HepG2 (cell line): ENCODE measurements at regions not wholly inside any gene's neighbourhood (a gene's known extent, or its start where the extent isn't known, plus 50 kb on each side); places are given as distances from the start of the nearest gene placed in this dataset.

Experiments used
- ATAC-seq: fragments of 200-7000 bp; cut with Tn5 transposase; 3 replicates; pipeline ENCODE4 v1.9.1; 2020; ENCODE audit warnings: mild to moderate bottlenecking, moderate library complexity
- BruUV-seq: library from RNA; stranded (reverse); fragments of 400-500 nt; replicated peaks from 2 replicates; lab custom pipeline; 2021; lab: Mats Ljungman, UMichigan
- CTCF ChIA-PET: fragments of 300-600 bp; formaldehyde crosslinking; extraction: SDS; loops from one replicate; lab custom pipeline; 2021; ENCODE audit warnings: low total read pairs, inconsistent platforms, low intra/inter-chr PET ratio; lab: Yijun Ruan, JAX
- POLR2A ChIA-PET: fragments of 350-600 bp; sonication (Branson Sonifier 250); formaldehyde crosslinking; loops from one replicate; lab custom pipeline; 2020; ENCODE audit warnings: antibody characterized with exemption, inconsistent platforms; lab: Yijun Ruan, JAX
- DNase-seq: peaks from one replicate; pipeline ENCODE4 v3.0.0-alpha.2; 2015; ENCODE audit warnings: low spot score
- FAIRE-seq: peaks from 3 replicates; lab custom pipeline; 2011; peaks lifted over from hg19 to GRCh38; lab: Jason Lieb, UNC
- H2AFZ ChIP-seq: one replicate; pipeline ENCODE4 v1.6.1; 2011; ENCODE audit warnings: low read length, inconsistent platforms
- H3K27ac ChIP-seq: fragments of 300-600 bp; 3 replicates; pipeline ENCODE4 v1.8.0; 2011; ENCODE audit warnings: mixed run types, mild to moderate bottlenecking, mixed read lengths, low read length, inconsistent platforms; ENCODE audit not compliant: insufficient read depth; ENCODE audit errors: extremely low read length
- H3K27me3 ChIP-seq, 2 experiments: fragments of 200-600 bp in 1 of 2; 2 replicates in 1 of 2; 3 replicates in 1 of 2; pipeline versions ENCODE4 v1.6.0 to v1.8.0; 2011; ENCODE audit warnings: low read length in 2 of 2, mild to moderate bottlenecking in 2 of 2, moderate library complexity in 2 of 2, inconsistent platforms in 1 of 2; ENCODE audit not compliant: insufficient read depth in 2 of 2, control insufficient read depth in 1 of 2
- H3K36me3 ChIP-seq, 2 experiments: fragments of 200-600 bp in 1 of 2; replicated peaks in 1 of 2; 2 replicates in 1 of 2; 3 replicates in 1 of 2; pipeline versions ENCODE4 v1.5.1 to v1.8.0; 2011; ENCODE audit warnings: low read length in 2 of 2, inconsistent platforms in 1 of 2; ENCODE audit not compliant: insufficient read depth in 2 of 2, control insufficient read depth in 1 of 2
- H3K4me1 ChIP-seq: 2 replicates; pipeline ENCODE4 v1.5.1; 2012; ENCODE audit warnings: low read length, inconsistent platforms; ENCODE audit not compliant: insufficient read depth
- H3K4me2 ChIP-seq: 2 replicates; pipeline ENCODE4 v1.6.0; 2011; ENCODE audit warnings: low read depth, low read length, inconsistent platforms
- H3K4me3 ChIP-seq, 3 experiments: fragments of 200-600 bp in 1 of 3; sonication (generic), shearing (Covaris generic) in 1 of 3; replicated peaks in 1 of 3; 2 replicates each; pipeline ENCODE4 v1.5.1; 2011 to 2016; ENCODE audit warnings: low read length in 3 of 3, inconsistent platforms in 2 of 3, low read depth in 2 of 3, mild to moderate bottlenecking in 2 of 3, control low read depth in 1 of 3, mixed read lengths in 1 of 3; ENCODE audit not compliant: insufficient read depth in 1 of 3
- H3K79me2 ChIP-seq: one replicate; pipeline ENCODE4 v1.6.1; 2011; ENCODE audit warnings: low read length, inconsistent platforms; ENCODE audit not compliant: insufficient read depth
- H3K9ac ChIP-seq: 2 replicates; pipeline ENCODE4 v1.6.0; 2011; ENCODE audit warnings: mild to moderate bottlenecking, low read depth, low read length, inconsistent platforms; ENCODE audit not compliant: insufficient read depth
- H3K9me3 ChIP-seq: 2 replicates; pipeline ENCODE4 v1.5.1; 2012; ENCODE audit warnings: mild to moderate bottlenecking, low read length
- H4K20me1 ChIP-seq: 2 replicates; pipeline ENCODE4 v1.6.0; 2011; ENCODE audit warnings: inconsistent platforms, mild to moderate bottlenecking, low read length, moderate library complexity; ENCODE audit not compliant: insufficient read depth
- NFAT5 ChIP-seq: sonication (generic); formaldehyde crosslinking; IDR thresholded peaks from 2 replicates; pipeline ENCODE4 v1.4.0; 2020; ENCODE audit warnings: missing genetic modification reagents
- U2AF2 ChIP-seq: fragments of 200-400 bp; formaldehyde crosslinking; IDR thresholded peaks from 2 replicates; pipeline ENCODE4 v1.6.1; 2017; ENCODE audit warnings: low read depth, mild to moderate bottlenecking, low read length
- ZBED4 ChIP-seq: sonication (generic); formaldehyde crosslinking; IDR thresholded peaks from 2 replicates; pipeline ENCODE4 v1.4.0; 2020; ENCODE audit warnings: missing genetic modification reagents, borderline replicate concordance
- ZBTB39 ChIP-seq: sonication (generic); formaldehyde crosslinking; IDR thresholded peaks from 2 replicates; pipeline ENCODE4 v1.5.0; 2020; ENCODE audit warnings: missing genetic modification reagents
- ZKSCAN1 ChIP-seq: fragments of 150-350 bp; IDR thresholded peaks from 2 replicates; pipeline ENCODE4 v1.6.1; 2014; ENCODE audit warnings: low read length
- ZNF276 ChIP-seq: sonication (generic); formaldehyde crosslinking; IDR thresholded peaks from 2 replicates; pipeline ENCODE4 v1.4.0; 2020; ENCODE audit warnings: mild to moderate bottlenecking, low read depth, missing genetic modification reagents
- ZNF362 ChIP-seq: sonication (generic); formaldehyde crosslinking; IDR thresholded peaks from 2 replicates; pipeline ENCODE4 v1.4.0; 2020; ENCODE audit warnings: missing genetic modification reagents, mild to moderate bottlenecking, borderline replicate concordance
- WGBS: methylation state at CpG from one replicate; pipeline ENCODE4 v1.1.6; 2017; ENCODE audit warnings: low lambda C conversion rate; 5-methylcytosine and 5-hydroxymethylcytosine counted together
- in situ Hi-C: cut with HindIII; loops from 2 replicates; pipeline ENCODE4 v1.10.0; 2017; ENCODE audit warnings: low pct_unique_long_range_greater_than_20kb; ENCODE audit not compliant: extremely low pct_ligation_motif_present
- intact Hi-C: fragments of 100-400 bp; cut with micrococcal nuclease; formaldehyde crosslinking; loops from one replicate; pipeline ENCODE4 v1.10.0; 2022; ENCODE audit not compliant: unreplicated experiment

GRCh38 chr9:2964470-2964869, 120.6 kb upstream of the PUM3 start:
- BruUV-seq, result no TSS peak
- intact Hi-C loops, result no loop called here
- WGBS, result 24% methylated on average over 6 of the region's 6 CpGs
- TF ChIP-seq ZBED4 (CRISPR knock-in tag) (no peak), ZNF276 (CRISPR knock-in tag) (no peak), ZBTB39 (CRISPR knock-in tag) (no peak), NFAT5 (no peak), U2AF2 (no peak), ZKSCAN1 (no peak), ZNF362 (CRISPR knock-in tag) (no peak)

More at GRCh38 chr9:2964470-2964869, 120.6 kb upstream of the PUM3 start:
- H2AFZ ChIP-seq, result no peak overlapping the region
- FAIRE-seq (no peak), ATAC-seq (no peak; the same call in 2 of the 3 replicates), DNase-seq (no peak)
- H3K27ac ChIP-seq, result no peak overlapping the region
- in situ Hi-C loops, result no loop called here
- no peak overlapping the region for H3K9ac ChIP-seq
- H3K9me3 ChIP-seq, result no peaks in the 10 kb centered on the region
- H3K4me1 ChIP-seq, result peaks cover 9% of the 10 kb centered on the region; the same call in 1 of the 2 replicates
- no peaks in the 10 kb centered on the region for H3K36me3 ChIP-seq
- POLR2A ChIA-PET, result no interaction called here
- no peak overlapping the region for H3K4me3 ChIP-seq
- H3K4me2 ChIP-seq, result no peak overlapping the region
- CTCF ChIA-PET, result no interaction called here
- no peaks in the 10 kb centered on the region for H4K20me1 ChIP-seq
- H3K79me2 ChIP-seq, result no peaks in the 10 kb centered on the region
- no peaks in the 10 kb centered on the region; a peak in 1 of 5 replicates for H3K27me3 ChIP-seq
